HEK293 (cell line): ENCODE measurements at regions not wholly inside any gene's neighbourhood (a gene's known extent, or its start where the extent isn't known, plus 50 kb on each side); places are given as distances from the start of the nearest gene placed in this dataset.
"Not testable (repeated sequence)": the region's sequence is repeated elsewhere in the genome, so short reads cannot be mapped to it uniquely, and the experiment has no call there.

ENCODE experiments used
- SP2 ChIP-seq: fragments of 450-650 bp; formaldehyde crosslinking; IDR thresholded peaks from 2 replicates; pipeline ENCODE4 v1.5.1; 2016; ENCODE audit warnings: missing biosample characterization, missing genetic modification characterization
- ZBTB48 ChIP-seq: fragments of 450-650 bp; formaldehyde crosslinking; IDR thresholded peaks from 2 replicates; pipeline ENCODE4 v1.5.1; 2016; ENCODE audit warnings: missing biosample characterization, missing genetic modification characterization
- ZBTB7A ChIP-seq: fragments of 450-650 bp; formaldehyde crosslinking; IDR thresholded peaks from 2 replicates; pipeline ENCODE4 v1.5.1; 2016; ENCODE audit warnings: low read depth, missing biosample characterization, missing genetic modification characterization
- ZNF10 ChIP-seq: fragments of 450-650 bp; formaldehyde crosslinking; IDR thresholded peaks from 2 replicates; pipeline ENCODE4 v1.5.1; 2017; ENCODE audit warnings: missing biosample characterization, missing genetic modification characterization
- ZNF138 ChIP-seq: fragments of 450-650 bp; formaldehyde crosslinking; IDR thresholded peaks from 2 replicates; pipeline ENCODE4 v1.5.1; 2016; ENCODE audit warnings: missing biosample characterization, missing genetic modification characterization, borderline replicate concordance
- ZNF148 ChIP-seq: fragments of 450-650 bp; formaldehyde crosslinking; IDR thresholded peaks from 2 replicates; pipeline ENCODE4 v1.5.0; 2017; ENCODE audit warnings: missing biosample characterization, missing genetic modification characterization, borderline replicate concordance
- ZNF350 ChIP-seq: fragments of 450-650 bp; formaldehyde crosslinking; IDR thresholded peaks from 2 replicates; pipeline ENCODE4 v1.5.0; 2017; ENCODE audit warnings: missing biosample characterization, mild to moderate bottlenecking, missing genetic modification characterization
- ZNF561 ChIP-seq: fragments of 450-650 bp; IDR thresholded peaks from 2 replicates; pipeline ENCODE4 v1.5.1; 2018; ENCODE audit warnings: missing biosample characterization, missing genetic modification characterization, borderline replicate concordance
- ZNF621 ChIP-seq: fragments of 450-650 bp; formaldehyde crosslinking; IDR thresholded peaks from 2 replicates; pipeline ENCODE4 v1.5.1; 2017; ENCODE audit warnings: missing biosample characterization, missing genetic modification characterization
- ZNF664 ChIP-seq: fragments of 450-650 bp; formaldehyde crosslinking; IDR thresholded peaks from 2 replicates; pipeline ENCODE4 v1.5.1; 2016; ENCODE audit warnings: missing biosample characterization, missing genetic modification characterization
- ZNF707 ChIP-seq: fragments of 450-650 bp; formaldehyde crosslinking; IDR thresholded peaks from 2 replicates; pipeline ENCODE4 v1.5.1; 2016; ENCODE audit warnings: missing biosample characterization, missing genetic modification characterization
- TF ChIP-seq, protein P1 (sequence below): fragments of 450-650 bp; formaldehyde crosslinking; IDR thresholded peaks from 2 replicates; pipeline ENCODE4 v1.5.1; 2016; ENCODE audit warnings: missing biosample characterization, missing genetic modification characterization
- TF ChIP-seq, protein P2 (sequence below): fragments of 450-650 bp; formaldehyde crosslinking; IDR thresholded peaks from 2 replicates; pipeline ENCODE4 v1.5.1; 2016; ENCODE audit warnings: missing biosample characterization, missing genetic modification characterization
- TF ChIP-seq, protein P3 (sequence below): fragments of 450-650 bp; formaldehyde crosslinking; IDR thresholded peaks from 2 replicates; pipeline ENCODE4 v1.5.1; 2016; ENCODE audit warnings: missing biosample characterization, missing genetic modification characterization

DNA sequence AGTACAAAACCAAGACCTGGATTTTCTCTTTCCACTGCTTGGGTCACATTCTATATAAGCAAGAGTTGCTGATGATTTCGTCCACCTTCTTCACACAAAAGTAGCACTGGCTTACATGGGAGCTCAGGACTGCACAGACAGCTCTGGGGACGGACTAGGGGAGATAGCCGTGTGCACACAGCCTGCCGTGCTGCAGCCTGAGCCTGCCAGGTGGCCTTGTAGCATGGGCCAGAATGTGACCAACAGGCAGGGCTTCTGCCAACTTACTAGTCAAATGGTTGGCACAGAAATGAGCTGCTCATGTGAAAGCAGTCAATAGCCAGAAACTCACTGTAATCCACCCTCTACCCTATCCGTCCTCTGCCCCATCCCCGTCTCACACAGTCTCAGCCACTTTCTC, 299.0 kb downstream of the ANAPC1 start:
- TF ChIP-seq, protein P1, sequence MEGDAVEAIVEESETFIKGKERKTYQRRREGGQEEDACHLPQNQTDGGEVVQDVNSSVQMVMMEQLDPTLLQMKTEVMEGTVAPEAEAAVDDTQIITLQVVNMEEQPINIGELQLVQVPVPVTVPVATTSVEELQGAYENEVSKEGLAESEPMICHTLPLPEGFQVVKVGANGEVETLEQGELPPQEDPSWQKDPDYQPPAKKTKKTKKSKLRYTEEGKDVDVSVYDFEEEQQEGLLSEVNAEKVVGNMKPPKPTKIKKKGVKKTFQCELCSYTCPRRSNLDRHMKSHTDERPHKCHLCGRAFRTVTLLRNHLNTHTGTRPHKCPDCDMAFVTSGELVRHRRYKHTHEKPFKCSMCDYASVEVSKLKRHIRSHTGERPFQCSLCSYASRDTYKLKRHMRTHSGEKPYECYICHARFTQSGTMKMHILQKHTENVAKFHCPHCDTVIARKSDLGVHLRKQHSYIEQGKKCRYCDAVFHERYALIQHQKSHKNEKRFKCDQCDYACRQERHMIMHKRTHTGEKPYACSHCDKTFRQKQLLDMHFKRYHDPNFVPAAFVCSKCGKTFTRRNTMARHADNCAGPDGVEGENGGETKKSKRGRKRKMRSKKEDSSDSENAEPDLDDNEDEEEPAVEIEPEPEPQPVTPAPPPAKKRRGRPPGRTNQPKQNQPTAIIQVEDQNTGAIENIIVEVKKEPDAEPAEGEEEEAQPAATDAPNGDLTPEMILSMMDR (tag by site-specific recombination): not testable (repeated sequence)
- TF ChIP-seq, protein P2, sequence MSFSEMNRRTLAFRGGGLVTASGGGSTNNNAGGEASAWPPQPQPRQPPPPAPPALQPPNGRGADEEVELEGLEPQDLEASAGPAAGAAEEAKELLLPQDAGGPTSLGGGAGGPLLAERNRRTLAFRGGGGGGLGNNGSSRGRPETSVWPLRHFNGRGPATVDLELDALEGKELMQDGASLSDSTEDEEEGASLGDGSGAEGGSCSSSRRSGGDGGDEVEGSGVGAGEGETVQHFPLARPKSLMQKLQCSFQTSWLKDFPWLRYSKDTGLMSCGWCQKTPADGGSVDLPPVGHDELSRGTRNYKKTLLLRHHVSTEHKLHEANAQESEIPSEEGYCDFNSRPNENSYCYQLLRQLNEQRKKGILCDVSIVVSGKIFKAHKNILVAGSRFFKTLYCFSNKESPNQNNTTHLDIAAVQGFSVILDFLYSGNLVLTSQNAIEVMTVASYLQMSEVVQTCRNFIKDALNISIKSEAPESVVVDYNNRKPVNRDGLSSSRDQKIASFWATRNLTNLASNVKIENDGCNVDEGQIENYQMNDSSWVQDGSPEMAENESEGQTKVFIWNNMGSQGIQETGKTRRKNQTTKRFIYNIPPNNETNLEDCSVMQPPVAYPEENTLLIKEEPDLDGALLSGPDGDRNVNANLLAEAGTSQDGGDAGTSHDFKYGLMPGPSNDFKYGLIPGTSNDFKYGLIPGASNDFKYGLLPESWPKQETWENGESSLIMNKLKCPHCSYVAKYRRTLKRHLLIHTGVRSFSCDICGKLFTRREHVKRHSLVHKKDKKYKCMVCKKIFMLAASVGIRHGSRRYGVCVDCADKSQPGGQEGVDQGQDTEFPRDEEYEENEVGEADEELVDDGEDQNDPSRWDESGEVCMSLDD: not testable (repeated sequence)
- not testable (repeated sequence) for TF ChIP-seq ZNF561 (tag by site-specific recombination); ZBTB7A; ZNF350; ZNF138 (tag by site-specific recombination); ZNF621 (tag by site-specific recombination); ZNF664 (tag by site-specific recombination); SP2 (tag by site-specific recombination); ZBTB48 (tag by site-specific recombination); ZNF707 (tag by site-specific recombination); ZNF148 (tag by site-specific recombination); ZNF10 (tag by site-specific recombination)
- TF ChIP-seq, protein P3, sequence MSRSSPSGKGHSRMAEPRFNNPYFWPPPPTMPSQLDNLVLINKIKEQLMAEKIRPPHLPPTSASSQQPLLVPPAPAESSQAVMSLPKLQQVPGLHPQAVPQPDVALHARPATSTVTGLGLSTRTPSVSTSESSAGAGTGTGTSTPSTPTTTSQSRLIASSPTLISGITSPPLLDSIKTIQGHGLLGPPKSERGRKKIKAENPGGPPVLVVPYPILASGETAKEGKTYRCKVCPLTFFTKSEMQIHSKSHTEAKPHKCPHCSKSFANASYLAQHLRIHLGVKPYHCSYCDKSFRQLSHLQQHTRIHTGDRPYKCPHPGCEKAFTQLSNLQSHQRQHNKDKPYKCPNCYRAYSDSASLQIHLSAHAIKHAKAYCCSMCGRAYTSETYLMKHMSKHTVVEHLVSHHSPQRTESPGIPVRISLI (tag by site-specific recombination): not testable (repeated sequence)
